Retinal pigment epithelial cell (primary cell): ENCODE measurements at regions not wholly inside any gene's neighbourhood (a gene's known extent, or its start where the extent isn't known, plus 50 kb on each side); places are given as distances from the start of the nearest gene placed in this dataset.
"Not testable (repeated sequence)": the region's sequence is repeated elsewhere in the genome, so short reads cannot be mapped to it uniquely, and the experiment has no call there.

Experiments
- DNase-seq: peaks from one replicate; pipeline ENCODE4 v3.0.0-alpha.2; 2010; ENCODE audit warnings: low read depth
- H3K4me3 ChIP-seq: 2 replicates; pipeline ENCODE4 v1.5.1; 2011; ENCODE audit warnings: mild to moderate bottlenecking, low read length, control low read depth, moderate library complexity
- TF ChIP-seq, protein P1 (sequence below): conservative IDR thresholded peaks from 2 replicates; pipeline ENCODE4 v1.5.1; 2011; ENCODE audit warnings: low read depth, low read length, control low read depth, inconsistent platforms

DNA sequence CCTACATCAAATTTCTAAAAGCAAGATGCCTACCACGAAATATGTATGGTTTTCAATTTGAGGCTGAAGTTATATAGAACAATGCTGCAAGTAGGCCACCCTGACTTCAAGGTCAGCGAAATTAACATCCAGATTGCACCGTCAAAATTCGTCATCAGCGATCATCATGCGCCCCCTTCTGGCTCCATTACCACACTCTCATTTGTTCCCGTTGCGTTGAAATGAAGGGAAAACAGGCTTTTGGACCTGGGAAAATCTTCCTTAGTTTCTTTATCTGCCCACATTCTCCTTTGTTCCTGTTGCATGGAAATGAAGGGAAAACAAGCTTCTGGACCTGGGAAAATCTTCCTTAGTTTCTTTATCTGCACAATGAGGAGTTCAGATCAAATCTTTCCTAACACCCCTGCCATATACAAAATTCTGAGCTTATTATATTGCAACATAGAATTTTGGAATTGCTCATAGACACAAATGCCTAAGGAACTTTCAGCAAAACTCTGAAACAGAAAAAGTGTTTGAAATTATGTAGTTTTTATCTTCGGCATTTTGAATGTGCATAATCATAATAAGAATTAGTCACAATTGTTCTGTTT lies 98.2 kb upstream of the PRKCQ start:
- H3K4me3 ChIP-seq = no peak overlapping the region
- peak; percentile 6 for DNase-seq
- TF ChIP-seq, protein P1, sequence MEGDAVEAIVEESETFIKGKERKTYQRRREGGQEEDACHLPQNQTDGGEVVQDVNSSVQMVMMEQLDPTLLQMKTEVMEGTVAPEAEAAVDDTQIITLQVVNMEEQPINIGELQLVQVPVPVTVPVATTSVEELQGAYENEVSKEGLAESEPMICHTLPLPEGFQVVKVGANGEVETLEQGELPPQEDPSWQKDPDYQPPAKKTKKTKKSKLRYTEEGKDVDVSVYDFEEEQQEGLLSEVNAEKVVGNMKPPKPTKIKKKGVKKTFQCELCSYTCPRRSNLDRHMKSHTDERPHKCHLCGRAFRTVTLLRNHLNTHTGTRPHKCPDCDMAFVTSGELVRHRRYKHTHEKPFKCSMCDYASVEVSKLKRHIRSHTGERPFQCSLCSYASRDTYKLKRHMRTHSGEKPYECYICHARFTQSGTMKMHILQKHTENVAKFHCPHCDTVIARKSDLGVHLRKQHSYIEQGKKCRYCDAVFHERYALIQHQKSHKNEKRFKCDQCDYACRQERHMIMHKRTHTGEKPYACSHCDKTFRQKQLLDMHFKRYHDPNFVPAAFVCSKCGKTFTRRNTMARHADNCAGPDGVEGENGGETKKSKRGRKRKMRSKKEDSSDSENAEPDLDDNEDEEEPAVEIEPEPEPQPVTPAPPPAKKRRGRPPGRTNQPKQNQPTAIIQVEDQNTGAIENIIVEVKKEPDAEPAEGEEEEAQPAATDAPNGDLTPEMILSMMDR = peak; percentile 81

DNA sequence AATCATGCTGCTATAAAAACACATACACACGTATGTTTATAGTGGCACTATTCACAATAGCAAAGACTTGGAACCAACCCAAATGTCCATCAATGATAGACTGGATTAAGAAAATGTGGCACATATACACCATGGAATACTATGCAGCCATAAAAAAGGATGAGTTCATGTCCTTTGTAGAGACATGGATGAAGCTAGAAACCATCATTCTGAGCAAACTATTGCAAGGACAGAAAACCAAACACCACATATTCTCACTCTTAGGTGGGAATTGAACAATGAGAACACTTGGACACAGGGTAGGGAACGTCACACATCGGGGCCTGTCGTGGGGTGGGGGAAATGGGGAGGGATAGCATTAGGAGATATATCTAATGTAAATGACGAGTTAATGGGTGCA lies 97.1 kb upstream of the PRKCQ start:
- DNase-seq, H3K4me3 ChIP-seq: not testable (repeated sequence)

DNA sequence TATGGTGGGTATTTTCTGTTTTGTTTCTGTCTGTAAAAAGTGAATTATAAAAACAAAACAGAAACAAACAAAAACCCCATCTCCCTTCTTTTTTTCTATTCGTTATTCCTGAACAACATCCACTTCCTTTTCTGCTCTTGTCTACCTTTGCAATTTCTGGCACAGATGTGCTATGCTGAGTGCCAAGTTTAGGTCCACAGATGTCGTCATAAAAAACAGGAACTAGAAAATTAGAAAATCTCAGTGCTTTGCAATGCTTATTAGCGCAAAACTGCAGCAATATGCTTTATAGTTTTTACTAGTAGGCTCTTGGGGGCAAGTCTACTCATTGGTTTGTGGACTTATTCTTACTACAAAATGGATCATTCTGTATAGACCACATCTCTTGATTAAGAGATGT lies 94.2 kb upstream of the PRKCQ start:
- DNase-seq = no peak
- no peak overlapping the region for H3K4me3 ChIP-seq
- TF ChIP-seq, protein P1 = no peak

DNA sequence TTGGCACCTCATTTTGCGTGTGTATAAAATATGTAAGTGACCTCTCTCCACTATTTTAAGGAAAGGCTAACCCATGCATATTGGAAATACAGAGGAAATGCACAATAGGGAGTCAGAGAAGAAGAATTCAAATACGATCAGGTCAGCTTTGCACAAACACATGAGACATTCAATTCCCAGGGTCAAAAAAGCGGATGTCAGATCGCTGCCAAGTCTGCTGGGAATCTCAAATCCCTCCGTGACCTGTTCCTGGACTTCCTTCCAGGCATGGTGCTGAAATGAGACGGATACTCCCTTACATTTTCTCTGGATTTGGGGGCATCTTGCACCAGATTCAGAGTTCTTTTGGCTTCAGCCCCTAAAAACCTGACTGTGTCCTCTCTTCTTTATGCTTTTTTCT lies 91.9 kb upstream of the PRKCQ start:
- no peak overlapping the region for H3K4me3 ChIP-seq
- TF ChIP-seq, protein P1 = no peak
- no peak for DNase-seq

DNA sequence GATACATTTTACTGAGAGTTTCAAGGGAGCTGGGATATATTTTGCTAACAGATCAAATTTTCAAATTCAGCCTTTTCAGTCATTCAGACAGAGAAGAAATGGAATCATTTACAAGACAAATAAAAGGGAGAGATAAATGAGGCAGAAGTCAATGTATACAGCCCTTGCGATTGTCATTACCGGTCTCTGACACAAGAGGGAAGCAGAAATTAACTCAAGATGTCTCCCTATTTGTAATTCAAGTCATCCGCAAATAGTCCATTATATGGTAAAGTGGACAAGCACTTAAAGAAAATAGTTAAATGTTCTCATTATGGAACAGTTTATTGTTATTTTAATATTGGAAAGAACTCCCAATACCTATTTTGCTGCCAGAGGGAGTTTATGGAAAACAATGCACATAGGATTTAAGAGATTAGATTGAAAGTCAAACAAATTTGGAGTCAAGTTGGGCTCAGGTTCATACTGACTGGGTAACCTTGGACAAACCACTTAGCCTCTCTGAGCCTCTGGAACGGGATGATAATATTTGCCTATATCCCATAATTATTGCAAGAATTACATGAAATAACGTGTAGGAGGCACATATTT lies 89.3 kb upstream of the PRKCQ start:
- TF ChIP-seq, protein P1 = peak; percentile 76
- DNase-seq = no peak
- H3K4me3 ChIP-seq = no peak overlapping the region

DNA sequence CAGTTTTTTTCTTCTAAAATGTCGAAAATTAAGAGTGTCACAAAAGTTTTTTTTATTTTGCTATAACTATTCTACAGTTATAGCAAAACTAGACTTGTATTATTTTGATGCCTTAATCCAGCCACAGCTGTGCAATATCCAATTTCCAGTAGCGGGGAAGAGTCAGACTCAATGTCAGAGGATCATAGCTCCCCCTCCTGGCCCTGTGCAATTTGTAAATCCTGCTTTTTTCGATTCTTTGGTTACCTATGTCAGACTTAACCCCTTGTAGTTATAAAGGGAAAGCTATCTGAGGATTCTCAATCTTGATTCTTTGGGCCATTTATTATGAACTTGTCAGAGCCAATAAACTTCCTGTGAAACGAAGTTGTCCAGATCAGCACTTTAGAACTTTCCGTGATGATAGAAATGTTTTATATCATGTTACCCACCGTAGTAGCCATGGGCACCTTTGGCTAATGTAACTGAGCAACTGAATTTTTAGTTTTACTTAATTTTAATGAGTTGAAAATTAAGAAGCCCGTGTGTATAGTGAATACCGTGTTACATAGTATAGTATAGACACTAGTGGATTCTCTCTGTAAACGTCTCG lies 87.7 kb upstream of the PRKCQ start:
- TF ChIP-seq, protein P1 = peak; percentile 81
- DNase-seq = no peak
- no peak overlapping the region for H3K4me3 ChIP-seq

DNA sequence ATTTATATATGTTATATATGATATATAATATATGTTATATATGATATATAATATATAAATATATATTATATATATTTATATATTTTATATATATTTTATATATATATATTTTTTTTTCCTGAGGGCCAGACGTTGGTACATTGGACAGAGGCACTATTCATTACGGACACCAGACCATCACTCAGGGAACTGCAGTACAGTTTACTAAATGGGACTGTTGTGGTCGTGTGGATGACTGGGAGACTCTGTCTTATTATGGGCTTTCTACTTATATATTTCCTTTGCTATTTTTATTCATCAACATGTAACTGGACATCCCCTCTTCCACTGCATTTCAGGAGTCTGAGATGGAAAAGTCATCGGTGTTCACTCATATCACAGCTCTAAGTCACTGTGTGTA lies 87.1 kb upstream of the PRKCQ start:
- TF ChIP-seq, protein P1 = no peak
- DNase-seq = no peak
- H3K4me3 ChIP-seq = no peak overlapping the region
